GM11168 (cell line): ENCODE measurements at regions not wholly inside any gene's neighbourhood (a gene's known extent, or its start where the extent isn't known, plus 50 kb on each side); places are given as distances from the start of the nearest gene placed in this dataset.

ENCODE experiments used
- in situ Hi-C: fragments of 300-500 bp; cut with MboI; formaldehyde crosslinking; loops from one replicate; pipeline ENCODE4 v1.12.0; 2022; ENCODE audit warnings: low sequenced_read_pairs; ENCODE audit not compliant: unreplicated experiment

- in situ Hi-C loops, result loop anchor here (25.0 kb wide), 2 partner anchors 221 to 279 kb away; partner anchors contain the start of gene TMSB4X
Observed at GRCh38 chrX:13266641-13267345, 53.1 kb downstream of the ATXN3L start.

- in situ Hi-C loops, result loop anchor here (25.0 kb wide), 2 partner anchors 222 to 278 kb away; partner anchors contain the start of gene TMSB4X
Observed at GRCh38 chrX:13265549-13266132, 54.2 kb downstream of the ATXN3L start.

- in situ Hi-C loops, result loop anchor here (25.0 kb wide), 2 partner anchors 222 to 278 kb away; partner anchors contain the start of gene TMSB4X
Observed at GRCh38 chrX:13265111-13265510, 54.7 kb downstream of the ATXN3L start.

GRCh38 chrX:13263560-13264251 is 56.1 kb downstream of the ATXN3L start:
- in situ Hi-C loops, result loop anchor here (25.0 kb wide), 2 partner anchors 224 to 276 kb away; partner anchors contain the start of gene TMSB4X

GRCh38 chrX:13261348-13261747 is 58.5 kb downstream of the ATXN3L start:
- in situ Hi-C loops, result loop anchor here (25.0 kb wide), 2 partner anchors 226 to 274 kb away; partner anchors contain the start of gene TMSB4X

- in situ Hi-C loops, result loop anchor here (25.0 kb wide), 2 partner anchors 227 to 273 kb away; partner anchors contain the start of gene TMSB4X
Observed at GRCh38 chrX:13260598-13260997, 59.3 kb downstream of the ATXN3L start.

- in situ Hi-C loops, result loop anchor here (5.0 to 25.0 kb wide), 3 partner anchors 166 to 271 kb away; partner anchors contain the start of gene TMSB4X
Observed at GRCh38 chrX:13258725-13259124, 61.1 kb downstream of the ATXN3L start.

GRCh38 chrX:13258052-13258444 is 61.8 kb downstream of the ATXN3L start:
- in situ Hi-C loops, result loop anchor here (5.0 to 25.0 kb wide), 3 partner anchors 166 to 271 kb away; partner anchors contain the start of gene TMSB4X

- in situ Hi-C loops, result loop anchor here (5.0 to 25.0 kb wide), 3 partner anchors 165 to 270 kb away; partner anchors contain the start of gene TMSB4X
Observed at GRCh38 chrX:13257223-13258051, 62.4 kb downstream of the ATXN3L start.

GRCh38 chrX:13256603-13257002 is 63.2 kb downstream of the ATXN3L start:
- in situ Hi-C loops, result loop anchor here (5.0 to 25.0 kb wide), 3 partner anchors 164 to 269 kb away; partner anchors contain the start of gene TMSB4X

GRCh38 chrX:13254870-13255269 is 65.0 kb downstream of the ATXN3L start:
- in situ Hi-C loops, result loop anchor here (5.0 to 25.0 kb wide), 3 partner anchors 163 to 268 kb away; partner anchors contain the start of gene TMSB4X

- in situ Hi-C loops, result loop anchor here (25.0 kb wide), 2 partner anchors 233 to 267 kb away; partner anchors contain the start of gene TMSB4X
Observed at GRCh38 chrX:13254076-13254785, 65.6 kb downstream of the ATXN3L start.

- in situ Hi-C loops, result loop anchor here (25.0 kb wide), 2 partner anchors 234 to 266 kb away; partner anchors contain the start of gene TMSB4X
Observed at GRCh38 chrX:13253223-13253622, 66.6 kb downstream of the ATXN3L start.

- in situ Hi-C loops, result loop anchor here (25.0 kb wide), 2 partner anchors 235 to 265 kb away; partner anchors contain the start of gene TMSB4X
Observed at GRCh38 chrX:13252726-13253125, 67.1 kb downstream of the ATXN3L start.

GRCh38 chrX:13250826-13251580 is 68.8 kb downstream of the ATXN3L start:
- in situ Hi-C loops, result loop anchor here (25.0 kb wide), 2 partner anchors 236 to 264 kb away; partner anchors contain the start of gene TMSB4X

- in situ Hi-C loops, result no loop called here
Observed at GRCh38 chrX:13248867-13249486, 70.9 kb downstream of the ATXN3L start.

GRCh38 chrX:13239272-13239671 is 80.6 kb downstream of the ATXN3L start:
- in situ Hi-C loops, result no loop called here
